ENCODE measurements at regions not wholly inside any gene's neighbourhood (a gene's known extent, or its start where the extent isn't known, plus 50 kb on each side); places are given as distances from the start of the nearest gene placed in this dataset.

DNA sequence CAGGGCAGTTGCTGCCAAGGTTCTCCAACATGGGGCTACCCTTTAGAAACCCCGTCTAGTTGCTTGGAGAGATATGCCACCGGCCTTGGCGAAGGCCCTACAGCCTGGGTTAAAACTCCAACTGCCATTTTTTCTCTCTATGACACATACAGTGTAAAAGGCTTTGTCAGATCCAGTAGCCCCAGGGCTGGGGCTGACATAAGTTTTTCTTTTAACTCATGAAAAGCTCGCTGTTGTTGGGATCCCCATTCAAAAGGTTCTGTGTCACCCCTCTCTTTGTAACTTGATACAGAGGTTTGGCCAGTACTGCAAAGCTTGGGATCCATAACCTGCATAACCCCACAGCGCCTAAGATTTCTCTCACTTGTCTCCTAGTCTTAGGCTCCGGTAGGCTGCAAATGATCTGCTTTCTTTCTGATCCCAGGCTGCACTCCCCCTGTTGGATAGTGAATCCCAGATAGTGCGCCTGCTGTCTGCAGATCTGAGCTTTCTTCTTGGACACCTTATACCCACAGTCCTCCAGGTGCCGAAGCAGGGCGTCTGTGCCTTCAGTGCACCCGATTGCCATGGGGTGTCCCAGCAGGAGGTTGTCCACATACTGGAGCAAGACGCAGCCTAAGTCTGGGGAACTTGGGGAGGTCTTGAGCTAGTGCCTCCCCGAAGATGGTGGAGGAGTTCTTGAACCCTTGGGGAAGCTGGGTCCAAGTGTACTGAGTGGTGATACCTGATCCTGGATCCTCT, 406.2 kb downstream of the TGFB2 start:
- Histone ChIP-seq H3K36me3 (no peaks in the 10 kb centered on the region), H3K27me3 (no peaks in the 10 kb centered on the region), H3K4me1 (no peaks in the 10 kb centered on the region), H3K27ac (no peak overlapping the region), H3K4me3 (no peak overlapping the region), H3K9me3 (no peaks in the 10 kb centered on the region)
- 59 to 63% methylated on average over 6 to 7 of the region's 12 CpGs for WGBS, 2 donors
- intact Hi-C loops (cut with DNase I): no loop called here
- no peak for TF ChIP-seq POLR2A (IDR thresholded peaks at IDR 0.05)
- TF ChIP-seq CTCF (IDR thresholded peaks at IDR 0.05): no peak
- no peak for DNase-seq

DNA sequence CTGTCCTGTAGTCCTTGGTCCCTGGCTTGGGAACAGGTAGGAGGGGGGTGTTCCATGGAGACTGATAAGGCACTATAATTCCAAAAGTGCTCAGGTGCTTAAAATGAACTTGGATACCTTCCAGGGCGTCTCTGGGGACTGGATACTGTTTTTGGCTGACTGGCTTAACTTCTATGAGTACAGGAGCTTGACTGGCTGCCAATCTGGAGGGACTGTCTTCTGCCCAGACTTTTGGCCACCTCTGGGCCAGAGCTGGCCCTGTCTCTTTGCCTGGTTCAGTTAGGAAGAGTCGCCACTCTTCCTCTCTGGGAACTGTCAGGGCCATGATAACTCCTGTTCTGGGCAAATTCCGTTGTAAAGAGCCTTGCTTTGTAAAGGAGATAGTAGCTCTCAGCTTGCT, 407.0 kb downstream of the TGFB2 start:
- Histone ChIP-seq H3K36me3 (no peaks in the 10 kb centered on the region), H3K27me3 (no peaks in the 10 kb centered on the region), H3K4me1 (no peaks in the 10 kb centered on the region), H3K9me3 (no peaks in the 10 kb centered on the region), H3K27ac (no peak overlapping the region), H3K4me3 (no peak overlapping the region)
- WGBS, 2 donors: 95% methylated on average over 3 of the region's 3 CpGs
- no peak for TF ChIP-seq POLR2A (IDR thresholded peaks at IDR 0.05)
- no peak for TF ChIP-seq CTCF (IDR thresholded peaks at IDR 0.05)
- intact Hi-C loops (cut with DNase I): no loop called here
- DNase-seq: no peak

DNA sequence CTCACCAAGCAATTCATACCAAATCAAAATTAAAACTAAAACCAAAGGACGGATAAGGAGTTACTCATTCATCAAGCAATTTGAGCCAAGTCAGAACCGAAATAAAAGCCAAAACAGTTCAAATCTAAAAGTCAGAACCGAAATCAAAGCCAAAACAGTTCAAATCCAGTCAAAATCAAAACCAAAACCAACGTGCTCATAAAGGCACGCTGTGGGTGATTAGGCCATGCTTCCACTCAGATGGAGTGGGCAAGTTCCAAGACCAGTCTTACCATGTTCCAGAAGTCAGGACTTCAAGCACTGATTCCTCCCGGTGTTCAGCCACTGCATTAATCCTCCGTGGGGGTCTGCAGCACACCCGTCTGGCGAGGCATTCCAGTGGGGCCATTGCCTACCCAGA, 409.3 kb downstream of the TGFB2 start:
- H3K4me3 ChIP-seq: no peak overlapping the region
- TF ChIP-seq CTCF (IDR thresholded peaks at IDR 0.05) (no peak), POLR2A (IDR thresholded peaks at IDR 0.05) (no peak)
- no peaks in the 10 kb centered on the region for H3K27me3 ChIP-seq
- H3K36me3 ChIP-seq: no peaks in the 10 kb centered on the region
- WGBS, 2 donors: 70 to 77% methylated on average over 6 to 7 of the region's 9 CpGs
- no peaks in the 10 kb centered on the region for H3K4me1 ChIP-seq
- intact Hi-C loops (cut with DNase I): no loop called here
- DNase-seq: no peak
- no peaks in the 10 kb centered on the region for H3K9me3 ChIP-seq
- H3K27ac ChIP-seq: no peak overlapping the region

DNA sequence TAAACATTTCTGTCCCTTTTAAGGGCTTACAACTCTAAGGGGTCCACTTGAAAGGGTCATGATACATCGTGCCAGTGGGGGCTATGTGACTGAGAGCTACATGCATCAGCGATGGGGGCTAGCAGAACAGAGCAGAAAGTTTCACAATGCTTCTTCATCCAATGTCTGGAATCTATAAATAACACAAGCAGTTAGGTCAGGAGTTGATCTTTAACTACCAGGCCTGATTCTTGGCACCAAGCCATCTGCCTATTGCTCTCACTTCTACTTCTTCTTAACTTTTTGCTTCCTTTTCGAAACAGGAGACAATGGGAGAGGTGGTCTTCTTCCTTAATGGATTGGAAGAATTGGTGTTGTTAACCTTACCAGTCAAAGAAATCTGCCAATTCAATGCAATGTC, 410.0 kb downstream of the TGFB2 start:
- no peak for DNase-seq
- no peaks in the 10 kb centered on the region for H3K36me3 ChIP-seq
- H3K27ac ChIP-seq: no peak overlapping the region
- no peaks in the 10 kb centered on the region for H3K4me1 ChIP-seq
- intact Hi-C loops (cut with DNase I): no loop called here
- H3K4me3 ChIP-seq: no peak overlapping the region
- TF ChIP-seq POLR2A (IDR thresholded peaks at IDR 0.05) (no peak), CTCF (IDR thresholded peaks at IDR 0.05) (no peak)
- H3K27me3 ChIP-seq: no peaks in the 10 kb centered on the region
- WGBS, 2 donors: 84 to 89% methylated on average over 3 of the region's 3 CpGs
- H3K9me3 ChIP-seq: no peaks in the 10 kb centered on the region

- intact Hi-C loops (cut with DNase I): no loop called here
- no peaks in the 10 kb centered on the region for H3K4me1 ChIP-seq
- 84 to 88% methylated on average over 3 of the region's 3 CpGs for WGBS, 2 donors
Measured at GRCh38 chr1:218759795-218760194, 413.9 kb upstream of the LYPLAL1 start.

More at GRCh38 chr1:218759795-218760194, 413.9 kb upstream of the LYPLAL1 start:
- no peaks in the 10 kb centered on the region for H3K36me3 ChIP-seq
- no peak for TF ChIP-seq CTCF (IDR thresholded peaks at IDR 0.05)
- TF ChIP-seq POLR2A (IDR thresholded peaks at IDR 0.05): no peak
- no peak for DNase-seq
- H3K9me3 ChIP-seq: no peaks in the 10 kb centered on the region
- no peaks in the 10 kb centered on the region for H3K27me3 ChIP-seq
- H3K27ac ChIP-seq: no peak overlapping the region
- no peak overlapping the region for H3K4me3 ChIP-seq

All from esophagus squamous epithelium (tissue), 5 donors.